AG09319 (cell line): ENCODE measurements at regions not wholly inside any gene's neighbourhood (a gene's known extent, or its start where the extent isn't known, plus 50 kb on each side); places are given as distances from the start of the nearest gene placed in this dataset.

Experiments
- DNase-seq: peaks from one replicate; pipeline ENCODE4 v3.0.0-alpha.2; 2010; ENCODE audit warnings: low read depth; ENCODE audit errors: extremely low read depth
- CTCF ChIP-seq: IDR thresholded peaks from 2 replicates; pipeline ENCODE4 v1.5.1; 2011; ENCODE audit warnings: low read depth, mild to moderate bottlenecking, inconsistent platforms, low read length, moderate library complexity

- DNase-seq = no peak
- no peak for TF ChIP-seq CTCF
These were observed 105.4 kb downstream of the ABHD5 start for GRCh38 chr3:43796041-43796596.

DNA sequence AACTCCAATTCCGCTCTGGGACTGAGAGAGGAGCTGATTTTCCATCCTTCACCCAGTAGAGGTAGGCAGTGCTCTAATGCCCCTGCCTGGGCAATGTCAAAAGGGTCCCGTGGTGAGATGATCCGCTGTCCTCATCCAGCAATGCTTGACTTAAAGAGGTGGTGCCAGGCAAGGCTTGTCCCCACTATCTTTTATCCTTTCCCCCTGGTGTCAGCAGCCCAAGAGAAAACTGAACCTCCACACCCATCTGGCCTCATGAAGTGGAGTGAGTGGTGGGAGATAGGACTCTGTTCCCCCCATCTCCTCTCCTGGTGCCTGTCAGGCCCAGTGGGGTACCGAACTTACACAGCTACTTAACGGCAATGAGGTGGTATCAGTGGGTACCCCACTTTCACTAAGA lies 107.1 kb downstream of the ABHD5 start:
- TF ChIP-seq CTCF = no peak
- DNase-seq = no peak

DNA sequence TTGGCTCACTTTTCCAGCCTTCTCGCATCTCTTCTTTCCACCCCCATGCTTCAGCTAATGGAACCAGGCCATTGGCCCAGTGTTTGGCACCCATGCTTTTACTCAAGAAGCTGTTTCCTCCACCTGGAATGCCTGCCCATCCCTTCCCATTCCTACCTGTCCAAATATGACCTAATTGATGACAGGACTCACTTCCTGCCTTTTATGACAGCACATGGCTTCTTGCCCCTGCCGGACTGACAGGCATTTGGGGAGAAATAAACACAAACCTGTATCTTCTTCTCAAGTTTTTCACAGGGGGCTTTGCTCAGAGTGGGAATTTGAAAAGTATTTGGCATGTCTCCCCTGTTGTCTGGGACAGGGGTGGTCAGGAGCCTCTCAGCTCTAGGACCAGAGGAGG lies 120.1 kb downstream of the ABHD5 start:
- TF ChIP-seq CTCF = no peak
- no peak for DNase-seq

DNA sequence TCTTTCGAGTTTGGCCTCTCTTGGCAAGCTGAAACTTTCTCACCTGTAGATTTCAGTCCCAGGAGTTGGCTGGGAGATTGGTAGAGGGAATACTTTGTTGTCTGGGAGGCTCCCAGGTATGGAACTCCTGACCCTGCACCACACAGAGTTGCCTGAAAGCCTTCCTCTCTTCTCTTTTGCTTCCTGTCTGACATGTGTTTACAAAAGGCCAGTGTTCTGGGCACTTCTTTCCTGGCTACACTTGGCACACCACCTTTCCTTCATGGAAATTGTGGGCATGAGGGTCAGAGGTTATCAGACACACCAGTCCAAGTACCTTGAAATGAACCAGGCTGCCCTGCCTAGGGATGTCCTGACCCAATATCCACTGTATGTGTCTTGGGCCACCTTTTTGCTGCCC lies 123.7 kb downstream of the ABHD5 start:
- no peak for TF ChIP-seq CTCF
- no peak for DNase-seq

DNA sequence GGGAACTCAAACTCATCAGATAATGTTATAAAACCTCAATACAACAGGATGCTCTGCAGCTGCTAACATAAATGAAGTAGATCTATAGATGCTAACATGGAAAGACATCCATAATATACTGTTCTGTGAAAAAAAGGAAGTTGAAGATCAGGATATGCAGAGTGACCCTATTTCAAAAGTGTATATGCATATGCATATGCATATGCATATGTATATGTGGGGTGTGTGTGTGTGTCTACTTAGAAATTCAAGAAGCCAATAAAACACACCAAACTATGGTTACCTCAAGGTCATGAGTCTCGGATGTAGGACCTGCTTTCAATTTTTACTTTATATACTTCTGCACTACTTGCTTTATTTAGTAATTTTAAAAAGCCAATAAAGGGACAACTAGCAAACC lies 125.6 kb downstream of the ABHD5 start:
- no peak for TF ChIP-seq CTCF
- DNase-seq = no peak

DNA sequence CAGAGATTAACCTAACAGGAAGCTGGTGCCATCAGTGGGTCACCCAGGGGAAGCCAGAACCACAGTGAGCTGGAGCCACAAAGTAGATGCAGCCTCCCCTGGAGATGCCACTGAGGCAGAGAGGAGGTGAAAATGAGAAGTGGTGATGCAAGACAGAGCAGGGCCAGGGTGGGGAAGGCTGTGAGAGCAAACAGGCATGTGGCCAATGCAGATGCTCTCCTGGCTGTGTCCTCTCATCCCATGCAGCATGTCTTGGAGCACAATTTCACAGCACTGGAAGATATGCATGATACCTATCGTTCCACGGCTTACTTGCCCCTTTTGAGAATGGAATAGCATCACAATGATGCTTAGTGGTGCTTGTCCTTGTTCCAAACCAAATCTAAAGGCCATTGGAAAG lies 126.3 kb downstream of the ABHD5 start:
- no peak for DNase-seq
- TF ChIP-seq CTCF = no peak

- no peak for DNase-seq
- no peak for TF ChIP-seq CTCF
These were observed 127.1 kb downstream of the ABHD5 start for GRCh38 chr3:43817825-43818224.
